ENCODE measurements at regions not wholly inside any gene's neighbourhood (a gene's known extent, or its start where the extent isn't known, plus 50 kb on each side); places are given as distances from the start of the nearest gene placed in this dataset.

DNA sequence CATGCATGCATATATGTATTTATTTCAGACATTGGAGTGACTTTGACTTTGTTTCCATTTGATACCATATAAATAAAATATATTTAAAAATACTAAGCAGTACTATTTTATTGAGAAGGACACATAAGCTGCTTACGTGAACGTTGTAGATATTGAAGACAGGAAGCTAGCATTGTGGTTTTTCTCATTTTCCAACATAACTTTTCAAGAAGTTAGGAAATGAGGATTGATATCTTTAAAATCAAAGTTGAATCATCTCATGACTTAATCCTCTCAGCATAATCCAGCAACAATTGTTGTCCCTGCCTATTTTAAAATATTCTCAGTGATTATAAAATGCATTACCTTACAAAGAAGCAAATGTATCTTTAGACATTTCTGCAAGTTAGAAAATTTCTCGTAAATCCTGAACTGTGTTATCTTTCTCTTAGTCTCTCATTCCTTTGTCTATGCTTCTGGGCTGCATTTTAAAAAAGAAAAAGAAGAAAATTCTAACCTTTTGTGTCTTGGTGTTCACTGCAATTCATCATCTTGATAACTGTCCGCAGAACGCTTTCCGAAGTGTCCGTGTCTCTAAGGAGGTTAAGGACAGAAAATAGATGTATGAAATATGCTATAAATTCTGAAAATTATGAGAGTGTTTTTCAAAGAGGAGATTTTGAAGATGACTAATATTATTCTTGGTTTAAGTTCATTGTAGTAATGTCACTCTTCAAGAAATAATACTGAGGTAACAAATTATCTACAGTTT lies 1089.9 kb upstream of the CDH6 start:
- TF ChIP-seq CTCF (conservative IDR thresholded peaks at IDR 0.05; ENCODE audit: low read length): no peak
- no peak for TF ChIP-seq EZH2phosphoT487 (IDR thresholded peaks at IDR 0.05; ENCODE audit: borderline replicate concordance, low read depth, low read length)

Data from OCI-LY7 (cell line).